ENCODE measurements at regions not wholly inside any gene's neighbourhood (a gene's known extent, or its start where the extent isn't known, plus 50 kb on each side); places are given as distances from the start of the nearest gene placed in this dataset.
A peak's percentile ranks its signal among the peaks of the same experiment; 100 is the strongest.

DNA sequence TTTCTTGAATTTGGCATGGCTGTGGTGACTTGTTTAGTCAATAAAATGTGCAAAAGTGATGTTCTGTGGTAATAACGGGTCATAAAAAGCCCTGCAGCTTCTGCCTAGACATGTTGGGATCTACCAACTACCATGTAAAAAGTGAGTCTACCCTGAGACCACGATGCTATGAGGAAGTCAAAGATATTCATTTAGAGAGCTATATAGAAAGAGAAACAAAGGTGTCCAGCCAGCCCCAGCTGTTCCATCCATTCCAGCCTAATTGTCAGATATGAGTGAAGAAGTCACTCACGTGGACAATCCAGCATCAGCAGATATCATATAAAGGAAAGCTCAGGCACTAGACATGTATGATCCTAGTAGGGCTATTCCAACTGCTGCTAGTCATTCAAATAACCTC is 117.2 kb upstream of the SSTR1 start:
- TF ChIP-seq, protein P1, sequence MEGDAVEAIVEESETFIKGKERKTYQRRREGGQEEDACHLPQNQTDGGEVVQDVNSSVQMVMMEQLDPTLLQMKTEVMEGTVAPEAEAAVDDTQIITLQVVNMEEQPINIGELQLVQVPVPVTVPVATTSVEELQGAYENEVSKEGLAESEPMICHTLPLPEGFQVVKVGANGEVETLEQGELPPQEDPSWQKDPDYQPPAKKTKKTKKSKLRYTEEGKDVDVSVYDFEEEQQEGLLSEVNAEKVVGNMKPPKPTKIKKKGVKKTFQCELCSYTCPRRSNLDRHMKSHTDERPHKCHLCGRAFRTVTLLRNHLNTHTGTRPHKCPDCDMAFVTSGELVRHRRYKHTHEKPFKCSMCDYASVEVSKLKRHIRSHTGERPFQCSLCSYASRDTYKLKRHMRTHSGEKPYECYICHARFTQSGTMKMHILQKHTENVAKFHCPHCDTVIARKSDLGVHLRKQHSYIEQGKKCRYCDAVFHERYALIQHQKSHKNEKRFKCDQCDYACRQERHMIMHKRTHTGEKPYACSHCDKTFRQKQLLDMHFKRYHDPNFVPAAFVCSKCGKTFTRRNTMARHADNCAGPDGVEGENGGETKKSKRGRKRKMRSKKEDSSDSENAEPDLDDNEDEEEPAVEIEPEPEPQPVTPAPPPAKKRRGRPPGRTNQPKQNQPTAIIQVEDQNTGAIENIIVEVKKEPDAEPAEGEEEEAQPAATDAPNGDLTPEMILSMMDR (conservative IDR thresholded peaks at IDR 0.05; ENCODE audit: low read depth) = no peak
- ChIA-PET CTCF (no interaction called here), POLR2A (ENCODE audit: low non-redundant PET) (no interaction called here)
- H3K27ac ChIP-seq = no peak overlapping the region
- no peak for DNase-seq (ENCODE audit: low spot score)

DNA sequence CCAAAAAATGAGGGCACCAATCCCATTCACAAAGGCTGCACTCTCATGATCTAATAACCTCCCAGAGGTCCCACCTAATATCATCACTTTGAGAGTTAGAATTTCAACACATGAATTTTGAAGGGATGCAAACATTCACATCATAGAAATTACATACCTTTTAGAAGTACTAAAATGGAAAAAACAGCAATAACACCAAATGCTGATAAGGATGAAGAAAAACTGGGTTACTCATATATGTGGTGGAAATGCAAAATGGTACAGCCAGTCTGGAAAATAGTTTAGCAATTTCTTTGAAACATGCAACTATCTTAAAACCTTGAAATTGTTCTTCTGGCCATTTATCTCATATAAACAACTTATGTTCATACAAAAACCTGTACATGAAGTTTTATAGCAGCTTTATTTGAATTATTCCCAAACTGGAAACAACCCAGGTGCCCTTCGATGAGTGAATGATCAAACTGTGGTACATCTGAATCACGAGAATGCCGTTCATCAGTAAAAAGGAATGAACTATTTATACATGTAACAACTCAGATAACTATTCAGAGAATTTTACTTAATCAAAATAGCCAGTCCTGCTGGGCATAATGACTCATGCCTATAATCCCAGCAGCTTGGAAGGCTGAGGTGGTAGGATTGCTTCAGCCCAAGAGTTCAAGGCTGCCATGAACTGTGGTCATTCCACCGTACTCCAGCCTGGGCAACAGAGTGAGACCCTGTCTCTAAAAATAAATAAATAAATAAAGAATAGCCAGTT is 109.4 kb upstream of the SSTR1 start:
- TF ChIP-seq, protein P1 (conservative IDR thresholded peaks at IDR 0.05; ENCODE audit: low read depth) = no peak
- ChIA-PET POLR2A (ENCODE audit: low non-redundant PET) (no interaction called here), CTCF (interaction anchor here (0.7 kb wide), 1 partner anchor 49 kb away, joined by 8 read pairs; no protein-coding TSS in a partner anchor)
- no peak overlapping the region for H3K27ac ChIP-seq
- peak; percentile 2 for DNase-seq (ENCODE audit: low spot score)

DNA sequence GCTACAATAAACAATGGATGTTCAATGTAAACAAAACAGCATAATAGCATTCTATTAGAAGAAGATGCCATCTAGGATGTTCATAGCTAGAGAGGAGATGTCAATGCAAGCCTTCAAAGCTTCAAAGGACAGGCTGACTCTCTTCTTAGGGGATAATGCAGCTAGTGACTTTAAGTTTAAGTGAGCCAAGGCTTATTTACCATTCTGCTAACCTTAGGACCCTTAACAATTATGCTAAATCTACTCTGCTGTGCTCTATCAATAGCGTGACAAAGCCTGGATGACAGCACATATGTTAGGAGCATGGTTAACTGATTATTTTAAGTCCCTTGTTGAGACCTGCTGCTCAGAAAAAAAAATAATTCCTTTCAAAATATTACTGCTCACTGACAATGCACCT is 106.0 kb upstream of the SSTR1 start:
- ChIA-PET POLR2A (ENCODE audit: low non-redundant PET) (no interaction called here), CTCF (no interaction called here)
- no peak for DNase-seq (ENCODE audit: low spot score)
- no peak overlapping the region for H3K27ac ChIP-seq
- TF ChIP-seq, protein P1 (conservative IDR thresholded peaks at IDR 0.05; ENCODE audit: low read depth) = no peak

DNA sequence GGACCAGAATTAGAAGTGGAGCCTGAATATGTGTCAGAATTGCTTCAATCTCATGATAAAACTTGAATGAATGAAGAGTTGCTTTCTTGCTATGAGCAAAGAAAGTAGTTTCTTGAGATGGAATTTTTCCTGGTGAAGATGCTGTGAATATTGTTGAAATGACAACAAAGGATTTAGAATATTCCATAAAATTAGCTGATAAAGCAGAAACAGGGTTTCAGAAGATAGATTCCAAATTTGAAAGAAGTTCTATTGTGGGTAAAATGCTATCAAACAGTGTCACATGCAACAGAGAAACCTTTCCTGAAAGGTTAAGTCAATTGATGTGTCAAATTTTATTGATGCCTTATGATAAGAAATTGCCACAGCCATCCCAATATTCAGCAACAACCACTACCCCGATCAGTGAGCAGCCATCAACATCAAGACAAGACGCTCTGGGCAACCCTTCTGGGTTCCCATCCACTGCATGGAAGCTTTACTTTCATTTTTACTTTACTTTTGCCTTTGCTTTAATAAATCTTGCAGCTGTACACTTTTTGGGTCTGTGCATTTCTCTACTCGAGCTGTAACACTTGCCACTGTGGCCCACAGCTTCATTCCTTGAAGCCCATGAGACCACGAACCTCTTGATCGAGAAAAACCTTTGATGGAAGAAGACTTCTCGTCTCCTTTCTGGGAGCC is 104.0 kb upstream of the SSTR1 start:
- H3K27ac ChIP-seq = no peak overlapping the region
- CTCF ChIA-PET = interaction anchor here (0.6 kb wide), 1 partner anchor 39 kb away, joined by 3 read pairs; no protein-coding TSS in a partner anchor
- TF ChIP-seq, protein P1 (conservative IDR thresholded peaks at IDR 0.05; ENCODE audit: low read depth) = no peak
- DNase-seq (ENCODE audit: low spot score) = no peak
- POLR2A ChIA-PET (ENCODE audit: low non-redundant PET) = no interaction called here

DNA sequence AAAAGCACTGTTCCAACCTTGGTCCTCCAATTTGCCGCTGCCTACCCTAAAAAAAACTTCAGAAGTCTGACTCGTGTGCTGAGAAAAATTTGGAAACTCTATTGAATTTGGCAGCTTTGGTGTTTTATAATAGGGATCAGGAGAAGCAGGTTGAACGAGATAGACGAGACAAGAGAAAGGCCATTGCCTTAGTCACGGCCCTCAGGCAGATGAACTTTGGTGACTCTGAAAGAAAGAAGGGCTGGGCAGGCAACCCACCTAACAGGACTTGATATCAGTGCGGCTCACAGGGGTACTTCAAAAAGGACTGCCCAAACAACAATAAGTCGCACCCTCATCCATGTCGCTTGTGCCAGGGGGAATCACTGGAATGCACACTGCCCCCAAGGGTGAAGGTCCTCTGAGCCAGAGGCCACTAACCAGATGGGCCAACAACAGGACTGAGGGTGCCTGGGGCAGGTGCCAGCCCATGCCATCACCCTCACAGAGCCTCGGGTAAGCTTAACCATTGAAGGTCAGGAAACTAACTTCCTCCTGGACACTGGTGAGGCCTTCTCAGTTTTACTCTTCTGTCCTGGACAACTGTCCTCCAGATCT is 102.5 kb upstream of the SSTR1 start:
- no peak overlapping the region for H3K27ac ChIP-seq
- ChIA-PET CTCF (no interaction called here), POLR2A (ENCODE audit: low non-redundant PET) (no interaction called here)
- no peak for DNase-seq (ENCODE audit: low spot score)
- TF ChIP-seq, protein P1 (conservative IDR thresholded peaks at IDR 0.05; ENCODE audit: low read depth) = no peak

DNA sequence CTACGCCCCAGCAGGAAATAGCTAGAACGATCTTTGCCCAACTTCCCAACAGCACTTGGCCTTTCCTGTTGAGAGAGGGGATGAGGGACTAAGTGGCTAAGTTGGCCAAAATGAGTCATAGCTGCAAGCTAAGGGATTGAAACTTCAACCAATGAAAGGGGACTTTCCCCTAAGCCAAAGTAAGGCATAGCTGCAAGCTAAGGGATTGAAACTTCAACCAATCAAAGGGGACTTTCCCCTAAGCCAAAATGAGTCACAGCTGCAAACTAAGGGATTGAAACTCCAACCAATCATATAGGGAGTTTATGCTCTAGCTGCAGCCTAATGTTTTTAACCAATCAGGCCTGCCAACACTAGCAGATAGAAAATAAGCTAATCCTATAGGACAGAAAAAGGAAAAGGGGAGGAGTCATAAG is 100.5 kb upstream of the SSTR1 start:
- POLR2A ChIA-PET (ENCODE audit: low non-redundant PET) = no interaction called here
- no peak overlapping the region for H3K27ac ChIP-seq
- CTCF ChIA-PET = no interaction called here
- no peak for DNase-seq (ENCODE audit: low spot score)
- TF ChIP-seq, protein P1 (conservative IDR thresholded peaks at IDR 0.05; ENCODE audit: low read depth) = no peak

Measured in RWPE1 (cell line).